ENCODE measurements at regions not wholly inside any gene's neighbourhood (a gene's known extent, or its start where the extent isn't known, plus 50 kb on each side); places are given as distances from the start of the nearest gene placed in this dataset.

DNA sequence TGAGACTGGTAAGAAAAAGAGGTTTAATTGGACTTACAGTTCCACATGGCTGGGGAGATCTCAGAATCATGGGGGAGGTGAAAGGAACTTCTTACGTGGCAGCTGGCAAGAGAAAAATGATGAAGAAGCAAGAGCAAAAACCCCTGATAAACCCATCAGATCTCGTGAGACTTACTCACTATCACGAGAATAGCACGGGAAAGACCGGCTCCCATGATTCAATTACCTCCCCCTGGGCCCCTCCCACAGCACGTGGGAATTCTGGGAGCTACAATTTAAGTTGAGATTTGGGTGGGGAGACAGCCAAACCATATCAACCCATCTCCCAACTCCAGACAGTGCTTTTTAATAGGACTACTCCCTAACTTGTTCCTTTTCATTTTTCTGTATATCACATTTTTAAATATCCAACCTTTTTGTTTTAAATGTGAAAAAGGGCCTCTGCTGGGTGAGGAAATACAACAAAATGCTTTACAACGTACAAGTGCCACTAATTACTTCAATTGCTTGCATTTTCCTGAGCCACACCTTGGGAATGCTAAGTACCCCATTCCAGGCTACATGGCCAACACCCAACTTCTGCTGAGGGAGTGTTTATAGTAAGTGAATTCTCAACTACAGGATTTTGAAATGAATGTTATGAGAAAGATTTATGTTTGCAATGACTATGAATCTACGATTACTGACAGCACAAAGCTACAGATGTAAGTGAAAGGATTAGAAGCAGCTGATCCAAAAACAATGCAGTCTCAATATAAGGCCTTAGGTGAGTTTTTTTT lies 294.1 kb upstream of the CD180 start:
- DNase-seq = no peak

DNA sequence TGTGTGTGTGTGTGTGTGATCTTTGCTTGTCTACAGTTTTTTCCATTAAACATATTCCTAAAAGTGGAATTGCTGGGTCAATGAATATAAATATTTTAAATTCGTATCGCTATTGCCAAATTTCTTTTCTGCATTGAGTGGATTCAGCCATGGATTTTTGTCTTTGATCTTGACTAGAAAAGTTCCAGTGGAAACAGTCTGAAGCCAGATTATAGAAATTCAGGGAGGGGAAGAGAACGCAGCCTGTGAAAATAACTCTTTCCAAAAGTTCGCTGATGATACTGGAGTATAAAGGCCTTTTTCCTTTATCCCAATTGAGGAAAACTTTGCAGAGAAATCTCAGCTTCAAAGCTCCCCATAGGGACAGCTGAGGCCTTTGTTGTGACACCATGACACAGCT lies 292.3 kb upstream of the CD180 start:
- DNase-seq = no peak

DNA sequence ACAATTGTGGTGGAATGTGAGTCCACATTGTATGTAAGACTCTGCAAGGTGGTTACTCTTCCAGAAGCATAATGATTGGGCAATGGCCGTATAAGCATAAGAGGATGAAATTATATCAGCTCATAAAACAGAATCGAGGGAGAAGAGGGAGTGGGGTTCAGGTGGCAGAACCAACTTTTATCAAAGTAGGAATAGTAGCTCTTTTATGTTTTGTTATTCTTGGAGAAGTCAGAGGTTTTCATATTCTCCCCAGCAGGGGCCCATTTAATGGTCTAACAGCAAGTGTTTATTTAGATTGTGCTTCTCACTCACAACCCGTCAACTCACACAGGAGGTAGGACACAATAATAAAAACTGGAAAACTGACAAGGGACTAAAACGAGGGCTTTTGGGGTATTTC lies 291.3 kb upstream of the CD180 start:
- no peak for DNase-seq

- DNase-seq = no peak
Measured at GRCh38 chr5:67483453-67484030, 286.9 kb upstream of the CD180 start.

- no peak for DNase-seq
Measured at GRCh38 chr5:67481362-67481761, 284.8 kb upstream of the CD180 start.

- DNase-seq = no peak
Measured at GRCh38 chr5:67478337-67478736, 281.7 kb upstream of the CD180 start.

- no peak for DNase-seq
Measured at GRCh38 chr5:67476995-67477394, 280.4 kb upstream of the CD180 start.

DNA sequence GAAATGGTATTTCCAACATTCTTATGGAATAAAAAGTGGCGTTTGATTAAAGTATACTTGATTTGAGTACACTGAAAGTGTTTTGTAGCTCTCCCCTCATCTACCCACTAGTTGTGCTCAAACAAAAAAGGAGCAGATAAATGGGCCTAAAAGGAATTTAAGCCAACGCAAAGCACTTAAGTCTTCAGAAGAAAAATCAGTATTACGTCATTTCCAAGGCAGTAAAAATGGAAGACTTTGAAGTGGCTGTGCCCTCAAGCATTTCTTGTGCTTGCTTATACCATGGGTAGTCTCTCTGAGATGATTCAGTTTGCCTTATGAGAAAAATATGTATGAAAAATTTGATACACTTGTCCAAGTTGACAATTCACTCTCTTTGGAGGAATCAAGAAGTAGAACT lies 279.9 kb upstream of the CD180 start:
- DNase-seq = no peak

GRCh38 chr5:67475489-67475888 lies 278.9 kb upstream of the CD180 start:
- no peak for DNase-seq

- no peak for DNase-seq
Measured at GRCh38 chr5:67474597-67475238, 278.1 kb upstream of the CD180 start.

- DNase-seq = no peak
Measured at GRCh38 chr5:67467110-67467509, 270.5 kb upstream of the CD180 start.

DNA sequence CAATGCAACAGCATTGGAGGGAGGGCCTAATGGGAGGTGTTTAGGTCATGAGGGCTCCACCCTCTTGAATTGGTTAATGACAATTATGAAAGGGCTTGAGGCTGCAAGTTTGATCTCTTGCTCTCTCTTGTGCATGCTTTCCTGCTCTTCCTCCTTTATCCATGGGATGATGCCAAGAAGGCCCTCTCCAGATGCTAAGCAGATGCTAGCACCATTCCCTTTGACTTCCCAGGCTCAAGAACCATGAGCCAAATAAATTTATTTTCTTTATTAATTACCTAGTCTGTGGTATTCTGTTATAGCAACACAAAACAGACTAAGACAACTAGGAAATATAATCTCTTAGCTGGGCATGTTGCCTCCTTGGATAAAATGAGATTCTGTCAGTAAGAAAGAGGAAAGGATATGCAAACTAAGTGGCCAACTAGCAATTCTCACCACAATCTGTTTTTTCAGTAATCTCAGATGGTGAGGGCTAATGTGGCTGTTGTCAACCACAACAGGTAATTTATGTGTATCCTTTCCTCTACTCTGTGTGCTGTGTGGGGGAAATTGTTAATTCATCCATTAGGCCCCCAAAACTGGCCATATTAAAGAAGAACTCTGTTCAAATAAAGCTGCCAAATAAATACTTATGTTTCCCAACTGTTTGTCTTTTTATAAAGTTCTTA lies 269.1 kb upstream of the CD180 start:
- DNase-seq = no peak

DNA sequence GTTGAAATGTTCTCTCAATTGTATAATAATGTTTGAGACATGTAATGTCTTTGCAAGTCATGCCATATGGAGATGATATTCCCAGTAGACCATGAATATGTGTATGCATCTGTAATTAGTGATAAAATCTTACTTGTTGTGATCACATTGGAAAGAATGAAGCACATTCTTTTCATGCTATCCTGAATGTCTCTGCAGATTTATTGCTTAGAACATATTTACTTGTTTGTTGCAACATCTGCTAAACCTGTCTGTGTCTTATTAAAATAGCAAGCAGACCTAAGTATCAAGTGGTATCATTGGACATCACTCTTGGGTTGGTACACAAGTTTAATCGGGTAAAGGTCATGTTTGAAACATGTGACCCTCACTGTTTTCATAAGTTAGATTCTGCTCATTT lies 265.5 kb upstream of the CD180 start:
- no peak for DNase-seq

GRCh38 chr5:67459253-67459652 lies 262.7 kb upstream of the CD180 start:
- DNase-seq = no peak

- no peak for DNase-seq
Measured at GRCh38 chr5:67455970-67456369, 259.4 kb upstream of the CD180 start.

- DNase-seq = no peak
Measured at GRCh38 chr5:67454957-67455561, 258.5 kb upstream of the CD180 start.

GRCh38 chr5:67453111-67453905 lies 256.7 kb upstream of the CD180 start:
- no peak for DNase-seq

DNA sequence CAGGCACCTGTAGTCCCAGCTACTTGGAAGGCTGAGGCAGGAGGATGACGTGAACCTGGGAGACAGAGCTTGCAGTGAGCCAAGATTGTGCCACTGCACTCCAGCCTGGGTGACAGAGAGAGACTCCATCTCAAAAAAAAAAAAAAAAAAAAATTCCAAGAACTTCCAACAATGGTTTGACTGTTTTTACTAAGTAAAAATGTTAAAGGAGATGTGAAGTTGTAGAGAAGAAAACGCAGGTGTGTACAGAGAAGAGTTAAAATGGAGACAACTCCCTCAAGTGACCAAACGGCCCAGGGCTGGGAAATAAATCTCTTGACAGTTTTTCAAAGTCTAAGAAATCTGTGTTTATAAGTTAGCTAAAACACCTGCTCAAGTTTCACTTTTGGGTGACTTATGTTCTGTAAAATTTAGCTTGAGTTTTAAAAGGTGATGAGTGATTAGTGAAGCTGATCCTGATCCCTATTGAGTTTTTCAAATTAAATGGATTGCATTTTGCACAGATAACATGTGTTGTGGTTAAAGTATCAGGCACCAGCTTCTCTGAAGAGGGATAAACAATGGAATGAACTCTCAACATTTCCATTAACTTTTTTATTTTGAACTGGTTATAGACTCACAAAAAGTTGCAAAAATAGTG lies 255.2 kb upstream of the CD180 start:
- no peak for DNase-seq

DNA sequence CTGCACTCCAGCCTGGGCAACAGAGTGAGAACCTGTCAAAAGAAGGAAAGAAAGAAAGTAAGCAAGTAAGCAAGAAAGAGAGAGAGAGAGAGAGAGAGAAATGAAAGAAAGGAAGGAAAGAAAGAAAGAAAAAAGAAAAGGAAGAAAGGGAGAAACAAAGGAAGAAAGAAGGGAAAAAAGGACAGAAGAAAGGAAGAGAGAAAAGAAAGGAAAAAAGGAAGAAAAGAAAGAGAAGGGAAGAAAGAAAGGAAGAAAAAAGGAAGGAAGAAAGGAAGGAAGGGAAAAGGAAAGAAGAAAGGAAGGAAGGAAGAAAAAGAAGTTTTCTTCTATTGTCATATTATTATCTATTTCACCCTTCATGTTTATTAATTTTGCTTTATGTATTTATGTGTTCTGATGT lies 251.1 kb upstream of the CD180 start:
- no peak for DNase-seq

DNA sequence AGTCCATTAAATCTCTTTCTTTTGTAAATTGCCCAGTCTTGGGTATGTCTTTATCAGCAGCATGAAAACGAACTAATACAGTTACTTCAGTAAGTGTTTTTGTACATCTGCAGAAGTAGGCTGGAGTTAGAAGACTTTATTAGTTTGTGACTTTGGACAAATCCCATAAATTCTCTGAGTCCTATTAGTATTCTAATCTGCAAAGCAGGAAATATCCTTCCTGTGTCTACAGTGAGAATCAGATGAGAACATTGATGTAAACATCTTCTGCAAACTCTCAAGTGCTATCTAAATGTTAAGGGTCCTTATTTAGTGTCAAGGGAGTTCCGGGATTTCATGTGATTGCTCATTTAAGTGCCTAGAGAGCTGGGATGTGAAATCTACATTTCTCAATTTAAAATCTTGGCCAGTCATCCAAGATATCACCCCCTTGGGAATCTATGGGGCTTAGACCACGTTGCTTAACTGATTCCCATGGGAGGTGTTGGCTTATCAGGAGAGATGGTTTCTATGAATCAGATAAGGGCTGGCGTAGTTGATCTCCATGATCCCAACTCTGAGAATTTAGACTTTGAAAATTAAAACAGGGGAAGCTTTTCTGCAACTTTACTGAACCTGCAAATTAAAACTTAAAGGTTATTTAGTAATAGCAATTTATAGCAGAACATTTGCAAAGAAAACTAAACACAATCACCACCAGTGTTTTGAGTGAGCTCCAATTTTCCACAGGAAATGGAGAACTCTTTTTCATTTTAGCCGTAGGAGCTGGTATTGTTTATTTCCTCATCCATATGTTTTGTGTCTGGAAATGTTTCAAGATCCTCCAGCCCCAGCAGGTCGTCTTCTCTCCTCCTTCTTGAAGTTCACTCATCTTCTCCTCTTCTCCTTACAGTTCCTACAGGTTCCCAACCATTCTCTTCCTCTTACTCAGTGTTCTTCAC lies 241.6 kb upstream of the CD180 start:
- DNase-seq = no peak

DNA sequence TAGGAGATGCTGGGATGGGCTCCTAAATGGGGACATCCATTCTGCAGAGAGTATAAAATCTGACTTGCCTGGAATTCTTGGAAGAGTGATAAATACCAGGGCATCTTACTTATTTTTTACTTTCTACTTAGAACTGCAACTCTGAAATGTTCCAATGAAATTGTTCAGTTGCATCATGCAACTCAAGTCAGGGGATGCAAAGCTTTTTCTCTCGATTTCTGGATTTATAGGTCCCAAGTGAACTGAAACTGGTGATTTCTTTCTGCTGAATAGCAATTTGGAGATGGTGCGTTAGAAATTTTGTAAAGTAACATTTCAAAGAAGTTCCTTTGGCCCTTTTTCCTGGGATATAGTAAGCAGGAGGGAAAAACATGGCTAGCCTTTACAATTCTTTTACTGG lies 238.4 kb upstream of the CD180 start:
- DNase-seq = no peak
